Endothelial cell of umbilical vein (primary cell): ENCODE measurements at regions not wholly inside any gene's neighbourhood (a gene's known extent, or its start where the extent isn't known, plus 50 kb on each side); places are given as distances from the start of the nearest gene placed in this dataset.

Experiments
- EZH2 ChIP-seq: IDR thresholded peaks from 2 replicates; pipeline ENCODE4 v1.6.1; 2012; ENCODE audit warnings: borderline replicate concordance, low read depth, mild to moderate bottlenecking, moderate library complexity, low read length, inconsistent platforms; ENCODE audit not compliant: severe bottlenecking
- POLR2A ChIP-seq: IDR thresholded peaks from 2 replicates; pipeline ENCODE4 v1.6.1; 2012; ENCODE audit warnings: low read depth, mild to moderate bottlenecking, control low read depth, low read length

DNA sequence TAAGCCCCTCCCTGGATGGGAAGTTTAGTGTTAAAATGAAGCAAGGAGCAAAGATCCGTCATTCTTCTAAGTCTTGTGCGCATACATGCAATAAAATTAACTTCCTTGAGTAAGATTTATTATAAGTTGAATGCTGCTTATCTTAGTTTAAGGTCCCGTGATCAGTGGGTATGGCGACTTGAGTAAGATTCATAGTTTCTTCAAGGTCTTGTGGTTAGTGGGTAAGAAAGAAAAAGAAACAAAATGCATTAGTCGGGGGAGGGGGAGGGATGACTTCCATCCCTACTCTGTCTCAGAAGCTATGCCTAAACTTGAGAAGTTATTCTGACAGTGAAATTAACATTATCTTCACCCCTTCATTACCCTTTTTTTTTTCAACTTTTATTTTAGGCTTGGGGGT, 127.3 kb upstream of the MAGEB16 start:
- TF ChIP-seq POLR2A: no peak
- TF ChIP-seq EZH2: no peak
